SK-N-SH (cell line): ENCODE measurements at regions not wholly inside any gene's neighbourhood (a gene's known extent, or its start where the extent isn't known, plus 50 kb on each side); places are given as distances from the start of the nearest gene placed in this dataset.

Experiments
- CTCF ChIP-seq: fragments of 200-600 bp; sonication (generic); IDR thresholded peaks from 2 replicates; pipeline ENCODE4 v1.6.1; 2017; ENCODE audit warnings: antibody characterized with exemption, mild to moderate bottlenecking, moderate library complexity
- NRF1 ChIP-seq: IDR thresholded peaks from 2 replicates; pipeline ENCODE4 v1.6.1; 2012; ENCODE audit warnings: low read depth, mild to moderate bottlenecking, low read length
- POLR2AphosphoS5 ChIP-seq: IDR thresholded peaks from 2 replicates; pipeline ENCODE4 v1.6.1; 2012; ENCODE audit warnings: low read depth, low read length
- RXRA ChIP-seq: IDR thresholded peaks from 2 replicates; pipeline ENCODE4 v1.4.0; 2012; ENCODE audit warnings: low read depth, mild to moderate bottlenecking, borderline replicate concordance

GRCh38 chr1:182304218-182304617 lies 87.4 kb downstream of the GLUL start:
- TF ChIP-seq RXRA = no peak
- TF ChIP-seq NRF1 = no peak
- no peak for TF ChIP-seq CTCF
- TF ChIP-seq POLR2AphosphoS5 = no peak
